ENCODE measurements at regions not wholly inside any gene's neighbourhood (a gene's known extent, or its start where the extent isn't known, plus 50 kb on each side); places are given as distances from the start of the nearest gene placed in this dataset.

GRCh38 chr2:12979066-12979465, 262.3 kb downstream of the TRIB2 start:
- no peak for DNase-seq

DNA sequence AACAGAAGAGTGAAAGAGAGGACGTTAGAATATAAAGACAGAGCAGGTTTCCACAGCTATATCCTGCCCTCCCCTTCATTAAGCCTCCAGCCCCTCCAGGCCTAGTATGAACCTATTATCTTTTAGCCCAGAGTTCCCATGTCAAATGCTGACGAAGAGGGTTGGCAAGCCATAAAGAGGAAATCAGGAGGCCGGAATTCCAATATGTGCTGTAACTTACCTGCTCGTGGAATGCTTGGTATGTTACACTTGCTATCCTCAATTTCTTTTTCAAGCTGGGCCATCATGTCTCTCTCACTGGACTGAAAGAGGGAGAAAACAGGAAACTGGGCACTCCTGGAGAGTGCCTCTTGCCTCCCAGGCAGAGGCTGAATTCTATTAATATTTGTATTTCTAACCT, 264.1 kb downstream of the TRIB2 start:
- DNase-seq: no peak

GRCh38 chr2:12982149-12982584, 265.4 kb downstream of the TRIB2 start:
- DNase-seq: no peak

DNA sequence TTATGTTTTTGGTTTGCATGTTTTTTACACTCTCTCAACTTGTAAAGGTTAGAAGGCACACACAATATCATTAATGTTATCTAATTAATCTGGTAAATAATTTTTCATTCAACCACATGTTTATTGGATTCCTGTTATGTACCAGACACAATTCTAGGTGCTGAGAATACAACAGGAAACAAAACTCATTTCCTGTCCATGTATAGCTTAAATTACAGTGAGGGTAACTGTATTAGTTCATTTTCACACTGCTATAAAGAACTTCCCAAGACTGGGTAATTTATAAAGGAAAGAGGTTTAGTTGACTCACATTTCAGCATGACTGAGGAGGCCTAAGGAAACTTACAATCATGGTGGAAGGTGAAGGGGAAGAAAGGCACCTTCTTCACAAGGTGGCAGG, 270.5 kb downstream of the TRIB2 start:
- DNase-seq: no peak

GRCh38 chr2:12988279-12988678, 271.5 kb downstream of the TRIB2 start:
- no peak for DNase-seq

DNA sequence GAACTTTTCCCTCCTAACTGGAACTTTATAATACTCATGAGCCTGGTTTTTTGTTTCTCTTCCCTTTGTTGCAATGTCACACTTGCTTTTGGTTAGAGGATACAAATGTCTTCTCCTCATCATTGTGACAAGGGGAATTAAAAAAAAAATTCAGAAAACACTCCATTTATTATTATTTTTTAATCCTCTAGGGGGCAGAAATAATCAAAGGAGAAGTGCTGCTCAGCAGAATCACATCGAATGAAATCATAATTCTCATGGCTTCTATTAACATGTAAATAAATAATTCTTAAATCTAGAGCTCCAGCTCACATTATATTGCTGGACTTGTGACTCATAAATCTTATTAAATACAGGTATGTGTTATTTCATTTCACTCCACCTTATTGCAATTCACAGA, 273.8 kb downstream of the TRIB2 start:
- peak; percentile 32 for DNase-seq

- DNase-seq: no peak
These were observed 281.9 kb downstream of the TRIB2 start for GRCh38 chr2:12998685-12999084.

DNA sequence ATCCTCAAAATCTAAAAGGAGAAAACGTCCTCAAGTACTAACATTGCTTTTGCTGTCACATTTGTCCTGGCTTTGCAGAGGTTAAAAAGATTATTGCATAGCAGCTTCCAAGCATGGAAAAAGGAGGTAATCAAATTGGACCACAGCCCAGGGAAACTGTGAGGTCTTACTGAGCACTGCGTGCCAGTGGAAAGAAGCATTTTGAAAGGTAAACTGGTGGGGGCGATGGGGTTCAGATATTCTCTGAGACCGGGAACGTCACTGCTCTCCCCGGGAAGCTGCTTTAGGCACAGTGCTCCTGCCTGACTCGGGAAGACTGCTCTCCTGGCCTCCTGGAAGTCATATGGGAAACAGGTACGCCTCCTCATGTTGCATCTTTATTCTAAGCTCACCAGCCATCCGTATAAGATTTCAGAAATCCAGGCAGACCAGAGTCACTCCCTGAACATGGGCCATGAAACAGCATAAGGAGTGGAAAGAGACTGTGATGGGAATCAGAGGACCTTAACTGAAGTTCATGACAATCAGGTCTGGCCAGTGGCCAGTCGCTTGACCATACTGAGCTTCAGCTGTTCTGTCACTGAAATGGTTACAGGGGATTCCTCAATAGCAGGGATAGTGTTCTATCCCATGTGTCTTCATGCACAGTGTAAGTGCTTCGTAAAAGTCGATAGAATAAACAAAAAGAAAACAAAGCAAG, 284.1 kb downstream of the TRIB2 start:
- DNase-seq: no peak

DNA sequence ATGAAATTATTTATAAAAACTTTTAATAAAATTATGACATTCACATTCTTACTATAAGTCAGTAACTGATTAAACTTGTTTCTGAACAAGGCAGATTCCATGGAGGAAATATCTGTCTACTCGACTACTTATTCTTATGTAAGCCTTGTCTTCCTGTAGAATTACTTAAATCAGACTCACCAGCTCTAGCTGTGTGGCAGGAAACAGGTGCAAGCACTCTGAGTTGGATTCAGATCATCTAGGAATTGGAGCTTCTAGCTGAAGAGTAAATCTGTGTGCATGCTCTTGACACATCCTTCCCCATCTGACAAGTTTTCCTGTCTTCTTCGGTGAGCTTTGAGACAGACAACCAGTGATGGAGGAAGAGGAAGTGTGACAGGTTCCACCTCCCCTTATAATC, 284.7 kb downstream of the TRIB2 start:
- DNase-seq: no peak

- DNase-seq: no peak
These were observed 286.0 kb downstream of the TRIB2 start for GRCh38 chr2:13002536-13003331.

DNA sequence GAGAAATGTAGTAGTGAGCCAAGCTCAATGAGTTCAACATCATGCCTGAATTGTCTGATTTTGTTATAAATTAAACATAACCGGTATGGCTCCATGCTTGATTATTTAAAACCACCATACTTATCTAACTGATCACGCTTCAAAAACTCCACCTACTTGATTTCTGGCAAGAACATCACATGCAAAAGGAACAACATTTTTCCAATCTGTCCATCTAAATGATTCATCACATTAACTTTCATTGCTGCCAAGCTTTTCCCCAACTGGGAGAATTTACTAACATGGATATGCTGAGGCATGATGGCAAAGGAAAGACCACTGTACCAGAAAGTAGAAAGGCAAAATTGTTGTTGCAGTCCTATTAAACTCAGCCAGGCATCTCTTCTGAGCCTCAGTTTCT, 286.8 kb downstream of the TRIB2 start:
- DNase-seq: no peak

GRCh38 chr2:13005048-13005447, 288.3 kb downstream of the TRIB2 start:
- no peak for DNase-seq

GRCh38 chr2:13005761-13006335, 289.1 kb downstream of the TRIB2 start:
- DNase-seq: no peak

GRCh38 chr2:13006426-13006825, 289.7 kb downstream of the TRIB2 start:
- DNase-seq: no peak

DNA sequence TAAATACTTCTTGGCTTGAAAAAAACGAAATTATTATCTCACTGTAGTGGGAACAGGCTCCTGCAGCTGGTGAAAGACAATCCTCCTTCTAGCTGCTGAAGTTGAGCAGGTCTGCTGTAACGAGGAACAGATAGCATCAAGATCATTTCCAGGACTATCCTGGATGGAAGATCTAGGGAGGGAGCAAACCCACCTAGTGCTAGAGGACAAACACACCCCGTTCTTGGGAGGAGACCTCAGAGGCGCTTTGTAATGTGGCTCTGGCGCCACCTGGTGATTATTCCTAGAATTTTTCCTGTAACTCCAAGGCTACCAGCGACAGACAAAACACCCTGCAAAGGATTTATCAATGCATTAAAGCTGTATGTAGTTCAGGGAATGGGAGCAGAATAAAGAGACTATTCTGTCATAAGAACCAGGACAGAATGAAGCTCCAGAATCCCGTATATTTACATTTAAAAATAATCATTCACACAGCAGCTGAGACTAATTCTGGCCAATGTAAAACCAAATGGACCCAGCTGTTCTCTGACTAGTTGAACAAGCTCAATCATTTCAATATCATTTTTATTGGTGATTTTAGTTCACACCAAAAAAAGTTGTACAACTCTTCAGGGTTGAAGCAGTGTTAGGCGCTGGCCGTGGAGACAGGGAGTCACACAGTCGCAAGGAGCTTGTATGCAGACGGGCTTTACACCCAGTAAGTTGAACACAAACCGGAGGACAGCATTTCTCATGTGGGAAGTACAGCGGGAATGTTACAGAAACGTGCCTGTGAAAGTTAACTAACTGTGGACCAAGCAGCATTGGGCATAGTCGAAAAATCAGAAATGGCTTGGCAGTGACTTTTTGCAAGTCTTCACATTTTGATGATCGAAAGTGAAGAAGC, 290.3 kb downstream of the TRIB2 start:
- peak; percentile 85 for DNase-seq

- DNase-seq: no peak
These were observed 292.4 kb downstream of the TRIB2 start for GRCh38 chr2:13009027-13009642.

DNA sequence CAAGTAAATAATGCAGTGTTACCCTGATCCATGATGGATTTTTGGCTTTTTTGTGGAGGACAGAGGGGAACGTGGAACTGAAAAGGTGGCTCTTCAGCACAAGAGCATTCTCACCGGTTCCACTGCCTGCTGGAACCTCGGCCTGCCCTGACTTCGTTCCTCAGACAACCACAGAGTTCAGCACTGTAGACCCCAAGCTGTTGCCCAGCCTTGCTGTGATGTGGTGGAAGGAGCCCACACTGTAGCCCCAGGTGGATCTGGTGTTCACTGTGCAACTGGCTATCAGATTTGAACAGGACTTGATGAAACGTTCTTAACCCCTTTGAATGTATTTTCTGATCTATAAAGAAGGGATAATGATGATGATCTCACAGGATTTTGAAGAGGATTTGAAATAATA, 293.5 kb downstream of the TRIB2 start:
- DNase-seq: no peak

DNA sequence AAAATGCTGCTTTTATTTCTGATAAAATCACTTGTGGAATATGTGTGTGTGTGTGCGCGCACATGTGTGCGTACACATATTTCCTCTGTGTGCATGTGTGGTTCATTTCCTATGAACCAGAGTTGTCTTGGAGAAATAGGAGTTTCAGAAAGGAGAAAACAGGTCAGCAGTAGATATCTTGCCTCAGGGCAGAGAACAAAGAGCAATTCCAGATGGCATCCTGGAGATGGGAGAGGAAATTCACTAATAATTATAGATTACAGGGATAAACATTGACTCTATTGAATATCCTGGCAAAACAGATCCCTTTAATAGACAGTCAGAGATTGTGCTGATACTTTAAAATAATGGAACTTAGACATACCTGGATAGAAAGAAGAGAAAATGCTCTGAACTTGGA, 298.0 kb downstream of the TRIB2 start:
- DNase-seq: no peak

DNA sequence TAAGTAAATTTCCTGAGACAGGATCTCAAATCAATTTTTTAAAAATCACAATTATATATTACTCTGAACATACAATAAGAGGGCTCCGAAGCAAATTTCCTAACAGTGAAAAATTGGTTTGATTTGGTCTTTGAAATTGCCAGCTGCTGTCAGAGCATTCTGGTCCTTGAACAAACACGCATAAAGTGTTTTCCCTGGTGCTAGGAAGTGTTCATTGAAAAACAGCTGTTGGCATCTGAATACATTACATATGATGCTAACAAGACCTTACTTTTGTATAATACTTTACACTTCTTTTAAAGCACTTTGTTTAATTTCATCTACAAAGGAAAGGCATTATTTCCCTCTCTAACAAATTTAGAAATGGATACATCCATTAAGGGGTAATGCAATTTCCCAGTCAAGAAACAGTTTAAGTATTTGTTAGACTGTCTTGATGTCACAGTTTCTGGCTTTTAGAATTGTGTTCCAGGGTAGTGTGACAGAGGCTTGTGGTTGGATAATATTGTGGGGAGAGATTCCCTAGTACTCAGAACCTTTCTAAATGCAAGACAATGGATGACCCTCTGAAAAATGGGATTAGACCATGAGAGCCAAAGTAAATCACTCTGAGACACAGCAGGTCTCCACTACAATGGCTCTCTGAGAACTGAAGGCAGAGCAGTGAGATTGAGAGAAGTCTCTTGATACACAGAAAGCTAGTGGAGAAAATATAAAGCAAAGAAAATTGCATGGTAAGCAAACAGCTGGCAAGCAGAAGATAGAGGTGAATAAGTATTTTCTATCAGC, 299.0 kb downstream of the TRIB2 start:
- DNase-seq: no peak

DNA sequence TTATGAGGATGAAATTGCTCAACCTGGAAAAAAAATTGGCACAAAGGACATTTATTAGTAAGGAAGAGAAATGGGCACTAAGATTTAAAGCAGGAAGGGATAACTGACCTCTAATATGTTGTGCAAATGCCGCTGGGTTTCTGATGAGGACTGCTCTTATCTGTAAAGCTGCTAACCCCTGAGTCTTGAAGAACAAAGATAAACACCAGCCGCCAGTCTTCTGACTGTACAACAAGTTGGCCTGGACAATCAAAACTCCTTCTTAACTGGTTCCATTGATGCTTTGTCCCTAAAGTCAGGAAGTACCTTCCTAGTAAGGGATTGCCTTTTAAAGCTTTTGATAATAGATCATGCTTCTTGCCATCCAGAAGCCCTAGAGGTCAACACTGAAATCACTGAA, 301.8 kb downstream of the TRIB2 start:
- peak; percentile 23 for DNase-seq

DNA sequence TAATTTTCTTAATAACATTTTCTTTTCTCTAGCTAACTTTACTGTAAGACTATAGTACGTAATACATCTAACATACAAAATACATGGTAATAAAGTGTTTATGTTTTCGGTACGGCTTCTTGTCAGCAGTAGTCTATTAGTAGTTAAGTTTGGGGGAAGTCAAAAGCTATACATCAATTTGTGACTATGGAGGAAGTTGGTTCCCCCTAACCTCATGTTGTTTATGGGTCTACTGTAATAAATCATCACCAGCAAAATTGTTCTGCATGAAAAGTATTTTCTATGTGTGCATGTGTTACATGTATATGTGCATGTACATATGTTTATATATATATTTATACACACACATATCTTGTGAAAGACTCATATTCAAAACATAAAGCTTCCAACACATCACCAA, 303.0 kb downstream of the TRIB2 start:
- no peak for DNase-seq

- no peak for DNase-seq
These were observed 303.7 kb downstream of the TRIB2 start for GRCh38 chr2:13020469-13020868.

Data from hematopoietic multipotent progenitor cell treated with erythropoietin and hydrocortisone succinate and interleukin-3 and kit ligand, for 6 days (in vitro differentiated cells).